Stimulated activated CD8-positive, alpha-beta memory T cell treated with anti-CD3 and anti-CD28 coated beads, Interleukin-4, amount 100 ng/mL, for 48 hours (primary cell): ENCODE measurements at regions not wholly inside any gene's neighbourhood (a gene's known extent, or its start where the extent isn't known, plus 50 kb on each side); places are given as distances from the start of the nearest gene placed in this dataset.
"Not testable (repeated sequence)": the region's sequence is repeated elsewhere in the genome, so short reads cannot be mapped to it uniquely, and the experiment has no call there.

Experiments used
- DNase-seq: peaks from one replicate; pipeline ENCODE4 v3.0.0-alpha.2; 2020

DNA sequence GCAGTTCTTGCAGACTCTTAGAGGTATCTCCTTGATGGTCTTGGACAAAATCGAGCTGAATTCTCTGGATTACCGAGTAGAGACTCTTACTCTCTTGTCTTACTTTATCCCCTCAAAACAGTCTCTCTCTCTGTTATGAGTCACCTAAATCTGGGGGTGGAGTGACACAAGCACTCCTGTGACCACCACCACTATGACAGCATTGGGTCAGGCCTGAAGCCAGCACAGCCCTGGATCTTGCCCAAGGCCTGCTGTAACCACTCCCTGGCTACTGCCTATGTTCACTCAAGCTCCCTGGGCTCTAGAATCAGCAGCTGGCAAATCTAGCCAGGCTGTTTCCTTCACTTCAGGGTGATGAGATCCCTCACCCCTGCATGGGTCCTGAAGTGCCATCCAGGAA, 662.5 kb downstream of the LUZP2 start:
- DNase-seq = no peak

DNA sequence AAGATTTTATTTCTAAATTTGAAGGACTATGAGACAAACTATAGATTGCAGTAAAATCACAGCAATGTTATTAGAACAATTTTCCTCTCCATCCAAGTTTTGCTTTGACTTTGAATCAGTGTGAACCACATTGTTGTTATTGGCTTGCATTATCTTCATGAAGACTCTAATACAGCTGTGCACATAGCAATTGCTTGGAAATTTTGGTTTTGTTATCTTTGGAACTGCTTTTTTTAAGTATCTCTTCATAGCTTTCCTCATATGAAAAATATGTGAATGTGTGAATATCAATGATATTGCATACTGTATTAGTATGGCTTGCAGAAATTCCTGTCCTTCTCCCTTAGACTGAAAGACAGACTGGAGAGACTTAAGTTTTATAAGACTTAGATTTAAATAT, 666.6 kb downstream of the LUZP2 start:
- no peak for DNase-seq

DNA sequence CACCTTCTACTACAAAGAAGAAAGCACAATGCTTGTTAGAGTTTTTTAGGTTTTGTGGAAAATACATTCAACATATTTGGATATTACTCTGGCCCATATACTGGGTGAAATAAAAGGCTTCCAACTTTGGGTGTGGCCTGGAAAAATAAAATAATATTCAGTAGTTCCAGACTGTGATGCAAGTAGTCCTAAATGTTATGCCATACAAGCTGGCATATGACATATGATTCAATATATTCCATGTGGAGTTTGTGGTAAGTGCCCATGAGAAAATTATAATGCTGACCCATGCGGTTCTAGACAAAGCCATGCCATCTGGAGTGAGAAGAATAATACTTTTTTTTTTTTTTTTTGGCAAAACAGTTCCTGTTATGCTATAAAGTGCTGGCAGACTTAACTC, 683.3 kb downstream of the LUZP2 start:
- no peak for DNase-seq

DNA sequence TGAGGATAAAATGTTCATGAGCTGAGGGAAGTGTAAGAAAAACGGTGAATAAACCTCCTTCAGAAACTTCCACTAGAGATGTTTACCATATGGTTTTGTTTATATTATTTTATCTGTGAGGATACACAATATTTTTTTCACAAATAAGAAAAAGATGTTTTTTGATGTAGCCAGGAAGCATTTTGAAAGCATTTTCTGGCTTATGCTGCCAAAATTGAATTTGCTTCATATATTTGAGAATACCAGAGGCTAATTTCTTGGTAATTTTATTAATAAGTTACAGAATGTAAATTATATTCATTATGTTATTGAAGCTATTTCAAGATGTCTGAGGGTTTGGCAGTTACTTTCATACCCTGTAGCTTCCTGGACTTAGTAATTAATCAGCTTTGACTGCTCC, 686.6 kb downstream of the LUZP2 start:
- no peak for DNase-seq

DNA sequence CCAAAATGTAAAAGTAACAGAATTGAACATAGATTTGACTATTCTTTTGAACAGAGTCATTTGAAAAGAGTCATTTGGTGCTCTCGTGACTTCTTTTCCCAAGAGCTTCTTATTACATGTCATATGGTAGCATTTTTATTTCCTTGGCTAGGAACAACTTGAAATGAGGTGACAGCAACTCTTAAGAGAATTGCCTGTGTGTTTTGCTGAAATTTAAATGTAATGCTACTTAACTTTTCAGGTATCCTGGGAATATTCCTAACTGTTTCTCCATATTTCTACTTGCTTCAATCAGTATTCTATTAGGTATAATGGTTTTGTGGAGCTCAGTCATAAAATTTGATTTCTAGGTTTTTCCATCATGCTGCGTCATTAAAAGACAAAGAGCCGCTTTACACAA, 700.7 kb downstream of the LUZP2 start:
- DNase-seq = no peak

DNA sequence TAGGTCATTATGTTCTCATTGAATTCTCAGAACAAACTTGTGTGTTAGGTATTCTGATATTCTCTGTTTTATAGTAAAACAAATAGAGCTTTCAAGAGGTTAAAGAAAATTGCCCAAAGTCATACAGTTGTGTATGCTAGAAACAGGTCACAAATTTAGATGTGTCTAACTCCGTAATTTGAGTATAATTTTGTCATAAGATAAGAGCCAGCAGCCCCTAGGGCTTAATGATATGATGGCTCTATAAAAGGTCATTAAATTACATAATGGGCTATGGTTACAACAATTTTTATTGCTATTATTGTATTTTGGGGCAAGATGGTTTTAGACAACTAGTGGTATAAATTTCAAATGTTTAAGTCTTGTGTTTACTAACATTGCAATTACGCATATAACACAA, 701.9 kb downstream of the LUZP2 start:
- DNase-seq = no peak

DNA sequence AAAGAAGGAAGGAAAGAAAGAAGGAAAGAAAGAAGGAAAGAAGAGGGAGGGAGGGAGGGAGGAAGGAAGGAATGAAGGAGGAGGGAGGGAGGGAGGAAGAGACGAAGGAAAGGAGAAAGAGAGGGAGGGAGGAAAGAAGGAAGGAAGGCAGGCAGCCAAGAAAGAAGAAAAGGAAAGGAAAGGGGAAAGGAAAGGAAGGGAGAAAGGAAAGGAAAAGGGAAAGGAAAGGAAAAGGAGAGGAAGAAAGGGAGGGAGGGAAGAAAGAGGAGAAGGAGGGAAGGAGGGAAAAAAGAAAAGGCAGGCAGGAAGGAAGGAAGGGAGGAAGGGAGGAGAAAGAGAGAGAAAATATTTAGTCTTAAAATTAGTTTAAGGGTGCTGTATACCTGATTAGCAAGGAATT, 704.1 kb downstream of the LUZP2 start:
- DNase-seq = no peak

DNA sequence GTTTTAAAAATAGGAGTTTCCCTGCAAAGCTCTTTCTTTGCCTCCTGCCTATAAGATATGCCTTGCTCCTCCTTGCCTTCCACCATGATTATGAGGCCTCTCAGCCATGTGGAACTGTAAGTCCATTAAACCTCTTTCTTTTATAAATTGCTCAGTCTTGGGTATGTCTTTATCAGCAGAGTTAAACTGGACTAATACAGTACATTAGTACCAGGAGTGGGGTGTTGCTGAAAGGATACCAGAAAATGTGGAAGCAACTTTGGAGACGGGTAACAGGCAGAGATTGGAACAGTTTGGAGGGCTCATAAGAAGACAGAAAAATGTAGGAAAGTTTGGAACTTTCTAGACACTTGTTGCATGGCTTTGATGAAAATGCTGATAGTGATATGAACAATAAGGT, 709.9 kb downstream of the LUZP2 start:
- no peak for DNase-seq

DNA sequence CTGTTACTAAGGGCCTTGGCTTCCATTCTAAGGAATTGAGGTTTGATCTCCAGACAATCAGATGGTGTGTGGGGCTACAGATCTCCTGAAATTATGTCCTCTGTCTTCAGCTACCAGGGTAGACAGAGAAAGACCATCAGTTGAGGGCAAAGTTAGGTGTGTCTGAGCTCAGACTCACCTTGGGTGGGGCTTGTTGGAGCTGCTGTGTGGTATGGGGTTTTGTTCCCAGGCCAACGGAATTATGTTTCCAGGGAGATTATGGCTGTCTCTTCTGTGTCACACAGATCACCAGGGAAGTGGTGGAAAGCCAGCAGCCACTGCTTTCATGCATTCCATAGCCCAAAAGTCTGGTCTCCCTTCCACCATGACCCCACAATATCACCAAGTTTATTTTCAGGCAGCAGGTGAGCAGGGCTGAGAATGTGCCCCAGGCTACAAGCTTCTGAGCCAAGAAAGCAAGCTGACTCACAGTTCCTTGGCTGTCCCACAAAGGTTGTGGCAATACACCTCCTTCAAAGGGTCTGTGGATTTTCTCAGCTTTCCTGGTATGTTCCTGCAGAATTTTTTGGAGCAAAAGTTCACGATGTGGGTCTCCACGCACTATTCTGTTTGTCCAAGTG, 714.9 kb downstream of the LUZP2 start:
- DNase-seq = no peak

DNA sequence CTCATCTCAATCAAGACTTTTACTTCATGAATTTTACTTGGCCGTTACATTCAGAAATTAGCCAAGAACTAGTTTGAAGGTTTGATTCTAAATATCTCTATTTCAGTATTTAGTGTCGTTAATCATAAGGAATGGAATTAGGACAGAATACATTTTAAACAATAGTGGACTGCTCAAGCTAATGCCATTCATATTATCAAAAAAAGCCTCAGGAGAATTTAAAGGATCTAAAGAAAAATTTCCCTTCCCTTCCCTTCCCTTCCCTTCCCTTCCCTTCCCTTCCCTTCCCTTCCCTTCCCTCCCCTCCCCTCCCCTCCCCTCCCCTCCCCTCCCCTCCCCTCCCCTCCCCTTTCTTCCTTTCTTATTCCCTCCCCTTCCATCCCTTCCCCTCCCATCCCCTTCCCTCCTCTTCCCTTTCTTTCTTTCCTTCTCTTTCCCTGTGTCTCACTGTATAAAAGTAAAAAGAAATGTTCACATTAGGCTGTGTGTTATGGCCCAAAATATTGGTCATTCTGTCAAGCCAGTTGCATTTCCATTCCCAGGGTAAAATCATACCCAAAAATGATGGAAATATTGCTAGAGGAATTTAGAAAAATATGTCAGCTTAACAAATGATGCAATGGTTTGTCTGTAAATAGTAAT, 717.8 kb downstream of the LUZP2 start:
- no peak for DNase-seq

DNA sequence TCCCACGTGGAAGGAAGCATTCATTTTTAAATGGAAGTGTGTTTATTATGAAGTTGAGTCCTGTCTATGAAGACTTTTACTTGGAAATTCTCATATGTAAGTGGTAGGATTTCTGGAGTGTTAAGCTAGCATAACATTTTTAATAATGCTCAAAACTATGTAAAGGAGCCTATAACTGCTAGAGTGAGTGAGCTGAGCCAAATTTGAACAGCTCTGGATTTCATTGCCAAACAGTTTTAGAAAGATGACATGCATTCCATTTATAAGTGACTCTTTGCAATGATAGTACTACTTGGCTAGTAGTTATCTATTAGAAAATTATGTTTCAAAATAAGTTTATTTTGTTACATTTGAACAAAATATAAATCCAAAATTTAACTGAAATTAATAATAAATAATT, 721.2 kb downstream of the LUZP2 start:
- DNase-seq = no peak

DNA sequence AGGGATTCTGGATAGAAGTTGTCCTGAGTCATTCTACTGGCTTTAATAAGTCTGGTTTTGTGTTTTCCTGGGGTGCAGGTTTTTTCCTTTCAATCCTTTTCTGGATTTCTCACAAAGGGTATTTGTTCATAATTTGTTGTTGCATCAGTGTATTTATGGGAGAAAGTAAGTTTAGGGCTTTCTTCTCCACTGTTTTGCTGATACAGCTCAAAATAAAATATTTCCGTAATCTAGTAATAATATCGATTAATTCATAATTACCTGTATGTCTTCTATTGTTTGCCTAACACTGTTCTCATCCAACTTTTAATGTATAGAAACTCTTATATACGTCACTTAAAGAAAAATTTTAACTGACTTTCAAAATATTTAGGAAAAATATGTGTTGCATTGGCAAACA, 728.2 kb downstream of the LUZP2 start:
- DNase-seq = no peak

DNA sequence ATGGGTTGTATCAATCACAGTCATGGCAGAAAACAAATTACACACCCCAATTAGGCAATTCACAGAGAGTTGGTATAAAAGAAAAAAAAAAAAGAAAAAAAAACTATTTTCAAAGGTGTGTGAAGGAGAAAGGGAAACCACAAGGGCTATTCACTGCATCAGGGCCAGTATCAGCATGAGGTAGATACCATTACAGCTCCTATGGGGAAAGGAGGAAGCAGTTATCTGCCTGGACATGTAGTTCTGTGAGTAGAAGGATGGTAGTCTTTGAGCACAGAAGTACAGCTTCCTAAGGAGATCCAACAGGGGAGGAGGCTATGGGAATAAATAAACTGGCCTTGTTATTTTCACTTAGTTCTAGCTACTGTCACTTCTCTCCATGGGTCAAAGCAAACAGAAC, 746.1 kb downstream of the LUZP2 start:
- DNase-seq = no peak

DNA sequence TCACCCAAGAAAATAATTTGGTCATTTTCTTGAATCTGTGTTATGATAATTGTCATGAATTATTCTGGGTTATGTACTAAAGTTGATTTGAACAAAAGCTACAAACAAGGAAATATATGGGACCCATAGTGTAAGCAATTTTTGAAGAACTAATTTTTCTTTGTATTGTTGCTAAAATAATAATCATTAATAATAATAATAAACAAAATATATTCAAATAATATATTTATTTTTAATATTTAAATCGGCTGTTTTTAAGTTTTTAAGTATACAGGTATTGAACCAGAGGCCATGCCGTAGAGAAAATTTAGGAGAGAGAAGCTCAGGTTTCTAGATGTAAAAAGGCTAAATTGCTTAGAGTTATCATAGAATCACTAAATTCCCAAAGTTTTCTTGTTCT, 747.3 kb downstream of the LUZP2 start:
- DNase-seq = no peak

DNA sequence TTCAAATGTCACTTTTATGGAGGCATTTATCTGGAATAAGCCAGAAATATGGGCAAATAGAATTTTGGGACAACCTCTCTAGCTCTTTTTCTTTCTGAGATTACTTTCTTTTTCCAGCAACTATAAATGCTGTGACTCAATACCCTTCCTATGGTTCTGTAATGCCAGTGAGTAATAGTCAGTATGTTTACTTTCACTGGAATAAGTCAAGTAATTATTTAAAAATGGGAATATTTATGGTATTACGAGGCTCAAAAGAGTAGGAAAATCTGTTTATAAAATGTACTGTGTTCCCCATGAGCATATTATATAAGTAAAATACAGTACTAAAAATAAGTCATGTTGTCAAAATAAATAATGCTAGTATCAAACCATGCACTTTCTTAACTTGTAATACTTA, 750.5 kb downstream of the LUZP2 start:
- DNase-seq = no peak

DNA sequence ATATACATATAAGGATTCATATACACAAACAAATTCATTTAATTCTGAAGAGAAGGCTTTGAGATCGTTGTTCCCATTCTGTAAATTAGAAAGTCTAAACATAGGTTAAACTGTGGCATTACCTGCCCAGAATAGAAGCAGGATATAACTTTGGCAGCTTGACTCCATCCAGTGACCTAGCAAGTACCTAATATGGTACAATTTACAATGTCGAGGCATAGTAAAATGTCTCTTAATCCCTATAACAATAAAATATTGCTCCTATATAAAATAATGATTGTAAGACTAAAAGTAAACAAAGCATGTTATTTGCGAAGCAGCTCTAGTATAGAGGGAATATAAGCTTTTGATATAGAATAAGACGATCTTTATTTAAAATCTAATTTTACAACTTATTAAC, 756.0 kb downstream of the LUZP2 start:
- no peak for DNase-seq

DNA sequence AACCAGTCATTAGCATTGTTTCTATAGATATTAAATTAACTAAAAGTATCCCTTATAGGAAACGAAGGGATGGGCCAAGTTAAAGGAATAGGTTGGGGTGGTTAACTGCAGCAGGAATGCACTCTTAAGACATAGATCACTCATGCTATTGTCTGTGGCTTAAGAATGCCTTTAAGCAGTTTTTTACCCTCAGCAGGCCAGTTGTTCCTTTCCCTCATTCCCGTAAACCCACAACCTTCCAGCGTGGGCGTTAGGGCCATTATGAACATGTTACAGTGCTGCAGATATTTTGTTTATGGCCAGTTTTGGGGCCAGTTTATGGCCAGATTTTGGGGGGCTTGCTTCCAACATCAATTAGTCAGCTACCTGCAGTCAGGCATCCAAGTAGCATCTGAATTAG, 767.0 kb downstream of the LUZP2 start:
- not testable (repeated sequence) for DNase-seq

DNA sequence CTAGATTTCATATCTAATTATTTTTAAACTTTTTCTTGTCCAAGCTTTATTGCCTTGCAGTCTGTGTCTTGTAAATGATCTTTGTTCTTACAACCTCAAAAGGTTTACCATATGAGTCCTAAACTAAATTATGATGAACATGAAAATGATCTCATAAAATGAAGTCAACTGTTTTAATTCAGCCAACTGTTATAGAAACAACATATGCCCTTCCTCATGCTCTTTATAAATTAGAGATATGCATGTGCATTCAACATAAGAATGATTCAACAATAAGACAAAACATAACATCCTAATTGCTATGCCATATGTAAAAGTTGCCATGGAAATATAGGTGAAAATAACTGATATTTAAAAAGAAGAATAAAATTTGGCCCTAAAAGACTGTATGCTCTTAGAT, 774.4 kb downstream of the LUZP2 start:
- DNase-seq = no peak

DNA sequence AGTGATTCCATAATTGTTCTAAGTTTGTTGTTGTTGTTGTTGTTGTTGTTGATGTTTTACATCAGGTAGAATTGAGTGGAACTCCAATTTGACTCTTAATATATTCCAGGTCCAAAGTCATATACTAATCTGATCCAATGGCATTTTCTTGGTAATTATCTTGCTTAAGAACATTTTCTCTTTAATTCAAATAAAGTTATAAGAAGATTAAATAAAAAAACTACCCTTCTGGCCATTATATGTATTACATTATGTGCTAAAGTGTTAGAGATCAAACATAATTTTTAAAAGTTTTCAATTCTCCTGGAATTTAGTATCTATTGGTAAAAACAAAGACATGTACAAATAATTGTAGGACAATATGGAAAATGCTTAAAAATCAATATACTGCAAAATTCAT, 775.4 kb downstream of the LUZP2 start:
- DNase-seq = no peak

DNA sequence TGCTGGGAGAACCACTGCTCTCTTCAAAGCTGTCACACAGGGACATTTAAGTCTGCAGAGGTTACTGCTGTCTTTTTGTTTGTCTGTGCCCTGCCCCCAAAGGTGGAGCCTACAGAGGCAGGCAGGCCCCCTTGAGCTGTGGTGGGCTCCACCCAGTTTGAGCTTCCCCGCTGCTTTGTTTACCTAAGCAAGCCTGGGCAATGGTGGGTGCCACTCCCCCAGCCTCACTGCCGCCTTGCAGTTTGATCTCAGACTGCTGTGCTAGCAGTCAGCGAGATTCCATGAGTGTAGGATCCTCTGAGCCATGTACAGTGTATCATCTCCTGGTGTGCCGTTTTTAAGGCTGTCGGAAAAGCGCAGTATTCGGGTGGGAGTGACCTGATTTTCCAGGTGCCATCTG, 784.0 kb downstream of the LUZP2 start:
- not testable (repeated sequence) for DNase-seq

DNA sequence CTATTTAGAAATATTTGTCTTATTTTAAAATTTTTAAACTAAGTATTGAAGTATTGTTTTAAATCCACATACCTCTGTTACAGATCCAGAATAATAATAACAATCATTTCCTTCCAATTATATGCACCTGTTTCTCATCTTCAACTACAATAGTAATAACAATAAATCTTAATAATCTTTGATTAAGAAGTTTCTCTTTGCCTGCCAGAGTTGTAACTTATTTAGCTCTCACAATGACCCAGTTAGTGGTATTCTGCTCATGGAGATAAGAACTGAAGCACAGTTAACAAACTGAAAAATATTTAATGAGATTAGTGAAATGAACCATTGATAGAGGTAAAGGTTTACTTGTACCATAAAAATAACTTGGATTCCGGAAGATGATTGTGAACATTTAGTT, 796.3 kb downstream of the LUZP2 start:
- DNase-seq = no peak

DNA sequence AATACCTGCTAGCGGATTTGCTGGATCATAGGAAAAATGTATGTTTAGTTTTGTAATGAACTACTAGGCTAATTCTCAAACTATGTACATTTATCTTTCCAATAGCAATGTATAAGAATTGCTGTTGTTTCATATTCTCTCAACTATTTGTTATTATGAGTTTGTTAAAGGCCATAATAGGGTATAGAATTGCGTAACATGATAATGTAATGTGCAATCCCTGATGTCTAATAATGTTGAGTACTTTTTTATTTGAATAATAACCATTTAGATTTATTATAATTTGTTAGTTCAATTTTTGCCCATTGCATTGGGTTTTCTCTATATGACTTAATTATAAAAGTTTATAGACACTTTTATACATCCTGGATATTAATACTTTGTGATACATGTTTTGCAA, 801.6 kb downstream of the LUZP2 start:
- DNase-seq = no peak

DNA sequence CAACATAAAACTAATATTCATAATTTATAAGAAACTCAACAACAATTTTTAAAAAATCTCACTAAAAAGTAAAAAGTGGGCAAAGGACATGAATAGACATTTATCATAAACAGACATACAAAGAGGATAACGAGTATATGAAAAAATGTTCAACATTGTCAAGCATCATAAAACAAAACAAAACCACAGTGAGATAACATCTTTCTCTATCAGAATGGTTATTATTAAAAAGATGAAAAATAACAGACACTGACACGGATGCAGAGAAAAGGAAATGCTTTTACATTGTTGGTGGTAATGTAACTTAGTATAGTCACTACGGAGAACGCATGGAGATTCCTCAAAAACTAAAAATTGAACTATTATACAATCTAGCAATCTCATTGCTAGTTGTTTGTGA, 813.0 kb downstream of the LUZP2 start:
- no peak for DNase-seq

DNA sequence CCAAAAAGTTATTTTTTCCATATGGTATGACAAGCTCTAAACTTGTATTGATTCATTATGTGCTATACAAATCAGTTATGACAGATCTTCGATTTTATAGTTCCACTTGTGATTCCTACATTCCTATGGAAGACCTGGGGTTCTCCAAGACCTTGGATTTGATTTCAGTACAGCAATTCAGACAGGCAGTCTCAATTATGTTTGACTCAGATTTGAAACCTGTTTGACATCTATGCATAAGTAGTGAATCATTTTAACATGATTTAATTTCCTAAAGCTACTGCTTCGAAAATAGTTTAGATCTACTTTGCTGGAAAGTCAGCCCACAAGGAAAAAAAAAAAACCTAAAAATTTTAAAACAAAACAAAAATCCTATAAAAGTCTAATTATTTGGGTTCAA, 820.4 kb downstream of the LUZP2 start:
- no peak for DNase-seq

DNA sequence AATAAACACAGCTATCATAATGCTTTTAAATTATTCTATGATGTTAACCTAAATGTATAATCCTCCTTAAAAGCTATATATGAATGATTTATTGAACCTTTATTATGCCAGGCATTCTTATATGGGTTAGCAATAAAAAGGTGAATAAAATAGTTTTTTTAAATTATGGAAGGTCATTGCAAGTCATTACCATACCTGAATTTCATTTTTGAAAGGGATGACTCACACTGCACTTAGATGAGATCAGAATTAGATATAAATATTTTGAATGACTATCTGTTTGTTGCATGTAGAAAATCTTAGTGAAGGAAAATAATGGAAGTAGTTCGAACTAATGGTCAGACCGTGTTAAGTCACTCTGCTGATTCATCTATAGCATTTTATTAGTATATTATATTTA, 822.3 kb downstream of the LUZP2 start:
- DNase-seq = no peak
